Left cardiac atrium (tissue), 4 donors: ENCODE measurements at regions not wholly inside any gene's neighbourhood (a gene's known extent, or its start where the extent isn't known, plus 50 kb on each side); places are given as distances from the start of the nearest gene placed in this dataset.

Experiments
- ATAC-seq, 2 donors: fragments of 200-7000 bp; cut with Tn5 transposase; one replicate each; pipeline ENCODE4 v1.9.1; 2020; ENCODE audit warnings: mild to moderate bottlenecking in 2 of 2, moderate library complexity in 2 of 2
- DNase-seq: peaks from one replicate; pipeline ENCODE4 v3.0.0-alpha.2; 2020
- intact Hi-C, 2 donors: fragments of 100-400 bp; cut with DNase I; formaldehyde crosslinking; loops; one replicate each; pipeline versions ENCODE4 v1.14.1 to v1.15.1; 2022 to 2023
- donor health status: DM: no; HTN: yes; CAD: no.
- donor health status: DM: no; HTN: yes; CAD: no; lungs with severe emphysema.
- donor health status: DM: yes; HTN: yes; CAD: no.
- donor health status: Dilated cardiomyopathy.

DNA sequence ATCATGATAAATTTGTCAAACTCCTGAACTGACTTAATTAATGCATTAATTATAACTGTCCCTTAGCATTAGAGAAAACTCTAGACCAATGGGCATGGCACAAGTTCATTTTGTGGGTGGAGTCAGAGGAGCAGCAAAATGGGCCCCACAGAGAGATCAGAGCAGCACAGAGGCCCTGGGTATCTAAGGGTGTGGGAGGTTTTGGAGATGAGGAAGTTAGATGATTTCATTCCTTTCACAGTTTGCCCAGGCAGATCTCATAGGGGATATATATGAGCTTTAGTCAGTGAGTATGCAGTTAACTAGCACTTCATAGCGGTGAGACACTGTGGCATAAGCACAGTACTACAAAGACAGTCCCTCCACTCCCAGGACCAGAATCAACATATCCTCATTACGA lies 117.3 kb downstream of the MAB21L3 start:
- no peak for DNase-seq
- intact Hi-C loops: no loop called here
- ATAC-seq: no peak

DNA sequence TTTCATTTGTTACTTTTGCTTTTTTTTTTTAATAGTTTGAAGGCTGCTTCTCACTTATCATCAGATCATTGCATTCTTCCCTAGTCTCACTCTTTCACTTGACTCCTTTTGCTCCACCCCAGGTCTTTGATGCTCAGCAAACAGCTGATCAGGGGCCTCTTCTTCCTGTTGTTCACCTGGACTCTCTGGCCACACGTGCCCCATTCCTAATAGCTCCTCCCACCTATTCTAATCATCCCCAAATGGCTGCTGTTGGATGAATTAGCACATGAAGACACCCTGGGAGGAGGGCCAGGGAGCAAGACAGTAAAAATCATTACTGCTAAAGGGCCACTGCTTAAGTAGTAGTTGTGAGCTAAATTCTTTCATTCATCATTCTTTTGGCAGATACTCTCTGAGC lies 119.5 kb downstream of the MAB21L3 start:
- no peak for ATAC-seq
- DNase-seq: no peak
- intact Hi-C loops: no loop called here

DNA sequence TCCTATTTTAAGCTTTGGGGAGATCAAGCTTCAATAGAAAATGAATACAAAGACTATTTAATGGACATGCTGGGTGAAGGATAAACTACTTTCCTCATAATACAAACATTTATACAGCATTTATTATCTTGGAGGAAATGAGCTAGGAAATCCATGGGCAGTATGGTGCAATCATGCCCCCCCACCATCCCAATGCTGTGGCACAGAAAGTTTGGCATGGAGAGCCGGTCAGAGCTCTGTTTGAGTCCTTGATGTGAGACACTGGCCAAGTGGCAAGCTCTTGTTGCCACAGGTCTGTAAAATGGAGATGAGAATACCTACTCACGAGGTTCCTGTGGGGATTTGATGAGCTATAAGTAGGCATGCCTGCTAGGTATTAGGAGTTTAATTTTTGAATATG lies 120.6 kb downstream of the MAB21L3 start:
- ATAC-seq: peak in 1 of 2 donors; percentile 57
- DNase-seq: no peak
- intact Hi-C loops: no loop called here

DNA sequence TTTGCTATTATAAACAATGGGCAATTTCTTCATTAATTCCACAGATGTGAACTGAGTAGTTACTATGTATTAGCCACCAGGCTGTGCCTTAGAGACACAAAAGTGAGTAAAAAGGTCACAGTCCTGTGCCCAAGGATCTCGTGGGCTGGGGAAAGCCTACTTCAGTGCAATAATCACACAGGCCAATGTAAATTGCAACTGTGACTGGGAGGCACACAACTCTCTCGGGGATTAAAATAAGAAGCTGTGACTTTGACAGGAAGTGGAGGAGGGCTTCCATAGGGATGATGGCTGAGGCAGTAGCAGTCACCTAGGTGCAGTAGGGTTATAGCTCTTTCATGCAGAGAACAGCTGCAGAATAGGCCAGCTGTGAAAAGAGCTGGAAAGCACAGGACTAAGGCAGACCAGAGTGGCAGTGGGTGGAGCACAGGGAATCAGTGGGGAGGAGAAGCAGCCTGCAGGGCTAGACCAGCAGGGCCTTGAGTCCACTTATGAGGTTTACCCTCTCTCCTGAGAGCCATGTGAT lies 121.9 kb downstream of the MAB21L3 start:
- ATAC-seq (peak in 1 of 2 donors; percentile 70), DNase-seq (no peak)
- intact Hi-C loops: no loop called here

DNA sequence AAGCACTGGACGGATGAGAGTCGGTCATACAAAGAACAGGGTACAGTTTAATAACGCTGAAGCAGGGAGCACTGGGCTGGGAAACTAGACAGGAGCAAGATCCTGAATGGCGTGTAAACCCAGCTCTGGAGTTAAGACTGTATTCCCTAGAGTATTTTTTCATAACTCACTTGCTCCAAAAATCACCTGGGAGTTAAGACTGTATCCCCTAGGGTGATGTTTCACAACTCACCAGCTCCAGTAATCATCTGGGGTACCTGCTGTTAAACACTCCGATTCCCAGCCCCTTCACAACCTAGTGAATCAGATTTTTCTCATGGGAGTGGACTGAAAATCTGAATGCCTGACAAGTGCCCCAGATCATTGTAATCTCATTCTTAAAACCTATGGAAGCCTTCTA lies 123.2 kb downstream of the MAB21L3 start:
- intact Hi-C loops: no loop called here
- DNase-seq: no peak
- no peak for ATAC-seq

DNA sequence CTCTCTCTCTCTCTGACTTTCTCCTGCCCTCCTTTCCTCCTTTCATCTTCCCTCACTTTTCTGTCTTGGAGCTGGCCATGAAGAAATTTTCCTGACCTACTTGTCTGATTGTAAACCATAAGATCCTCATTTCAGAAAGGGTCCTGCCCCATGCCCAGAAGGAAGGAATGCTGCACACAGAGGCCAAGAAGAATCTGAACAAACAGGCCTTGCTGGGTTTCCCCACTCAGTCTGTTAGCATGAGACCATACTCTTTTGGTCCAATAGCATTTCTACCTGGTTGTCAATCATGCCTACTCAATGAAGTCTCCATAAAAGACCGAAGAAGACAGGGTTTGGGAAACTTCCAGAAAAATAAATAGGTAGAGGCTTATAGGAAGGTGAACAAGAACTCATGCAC lies 128.7 kb downstream of the MAB21L3 start:
- intact Hi-C loops: no loop called here
- ATAC-seq: no peak

DNA sequence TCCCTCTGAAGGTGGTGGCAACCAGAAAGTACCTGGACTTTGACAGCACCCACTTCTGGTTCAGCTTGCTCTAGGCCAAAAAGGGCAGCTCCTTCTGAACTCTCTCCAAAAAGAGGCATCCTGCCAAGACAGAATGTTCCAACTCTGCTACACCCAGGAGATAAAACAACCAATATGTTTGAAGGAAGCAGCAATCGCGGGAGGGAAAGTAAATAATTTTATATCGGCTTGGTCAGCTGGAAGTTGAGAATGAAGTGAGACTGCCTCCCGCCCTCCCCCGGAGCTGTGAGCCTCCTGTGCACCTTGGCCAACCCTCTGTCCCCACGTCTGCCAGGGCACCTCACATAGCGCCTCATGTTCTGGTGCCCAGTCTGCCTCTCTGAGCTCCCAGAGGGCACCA lies 130.3 kb upstream of the ATP1A1 start:
- no peak for DNase-seq
- peak in 1 of 2 donors; percentile 44 for ATAC-seq
- intact Hi-C loops: no loop called here

More for the DNA sequence above, 128.7 kb downstream of the MAB21L3 start:
- no peak for DNase-seq

DNA sequence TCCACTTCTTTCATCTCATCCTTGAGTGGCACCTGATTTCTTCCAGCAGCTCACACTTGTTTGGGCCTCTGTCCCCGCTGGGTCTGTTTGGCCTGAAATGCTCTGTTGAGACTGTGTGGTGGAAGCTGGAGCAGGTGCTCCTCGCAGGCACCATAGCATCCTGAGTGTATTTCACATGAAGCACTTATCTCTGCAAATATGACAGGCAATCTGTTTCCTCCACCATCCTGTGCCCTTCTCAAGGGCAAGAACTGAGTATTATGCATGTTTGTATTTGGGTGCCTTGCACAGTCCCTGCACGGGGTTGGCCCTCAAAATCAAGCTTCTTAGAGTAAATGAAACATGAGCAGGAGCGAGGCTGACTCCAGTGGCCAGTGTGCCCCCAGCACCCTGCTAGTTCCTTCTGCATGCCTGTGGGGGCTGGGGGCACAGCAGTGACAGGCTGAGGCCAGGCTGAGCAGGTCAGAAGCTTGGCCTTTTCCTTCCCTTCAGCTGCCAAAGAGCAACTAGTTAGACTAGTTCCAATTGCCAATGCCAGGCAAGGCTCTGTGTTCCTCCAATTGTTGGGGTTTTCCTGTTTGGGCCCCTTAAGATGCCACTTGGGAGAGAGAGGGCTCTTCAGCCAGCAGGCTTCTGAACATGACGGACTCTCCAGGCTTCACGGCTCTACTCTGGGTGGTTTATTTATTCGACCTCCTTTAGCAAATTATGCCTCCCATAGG lies 129.6 kb upstream of the ATP1A1 start:
- ATAC-seq (peak in 1 of 2 donors; percentile 23), DNase-seq (no peak)
- intact Hi-C loops: no loop called here

DNA sequence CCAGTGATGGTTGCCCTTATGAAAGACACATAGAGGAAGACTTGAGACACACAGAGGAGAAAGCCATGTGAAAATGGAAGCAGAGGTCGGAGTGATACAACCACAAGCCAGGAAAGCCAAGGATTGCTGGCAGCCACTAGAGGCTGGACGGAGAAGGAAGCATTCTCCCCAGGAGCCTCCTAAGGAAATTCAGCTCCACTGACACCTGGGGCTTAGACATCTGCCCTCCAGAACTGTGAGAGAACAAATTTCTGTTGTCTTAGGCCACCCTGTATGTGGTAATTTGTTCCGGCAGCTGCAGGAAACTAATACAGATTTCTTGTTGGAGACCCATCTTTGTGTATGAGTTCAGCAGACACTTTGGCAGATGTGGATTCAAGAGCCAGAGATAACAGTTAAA lies 126.9 kb upstream of the ATP1A1 start:
- DNase-seq: no peak
- peak in 1 of 2 donors; percentile 11 for ATAC-seq
- intact Hi-C loops: no loop called here

DNA sequence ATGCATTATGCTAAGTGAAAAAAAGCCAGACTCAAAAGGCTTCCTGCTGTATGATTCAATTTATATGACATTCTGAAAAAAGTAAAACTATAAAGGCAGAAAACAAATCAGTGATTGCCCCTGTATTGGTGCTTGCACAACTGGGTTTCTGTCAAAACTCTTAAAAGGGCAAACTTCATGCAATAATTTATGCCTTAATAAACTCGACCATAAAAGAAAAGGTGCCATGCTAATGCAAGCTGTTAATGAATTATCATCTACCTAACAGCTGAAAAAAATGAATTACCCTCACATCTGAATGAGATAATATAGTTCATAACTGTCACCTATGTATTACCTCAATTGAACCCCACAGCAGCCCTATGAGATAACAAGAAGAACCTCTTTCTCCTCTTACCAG lies 120.8 kb upstream of the ATP1A1 start:
- intact Hi-C loops: no loop called here
- DNase-seq (no peak), ATAC-seq (no peak)

DNA sequence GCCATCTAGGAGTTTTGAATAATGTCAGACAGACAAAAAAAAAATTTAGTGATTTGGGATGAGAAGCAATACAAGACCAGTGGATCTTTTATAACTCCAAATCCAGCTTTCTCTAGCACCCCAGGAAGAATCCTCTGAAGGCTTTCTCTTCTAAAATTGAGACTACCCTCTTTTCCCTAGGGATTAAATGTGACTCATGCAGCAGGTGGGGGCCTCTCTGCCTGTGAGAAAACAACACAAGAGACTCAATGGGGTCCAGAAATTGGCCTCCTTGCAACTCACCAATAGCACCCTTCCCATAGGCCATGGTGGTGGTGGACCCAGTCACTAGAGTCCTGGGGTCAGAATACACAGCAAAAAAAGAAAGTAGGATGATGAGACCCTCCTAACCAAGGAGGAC lies 120.3 kb upstream of the ATP1A1 start:
- DNase-seq (no peak), ATAC-seq (no peak)
- intact Hi-C loops: no loop called here

DNA sequence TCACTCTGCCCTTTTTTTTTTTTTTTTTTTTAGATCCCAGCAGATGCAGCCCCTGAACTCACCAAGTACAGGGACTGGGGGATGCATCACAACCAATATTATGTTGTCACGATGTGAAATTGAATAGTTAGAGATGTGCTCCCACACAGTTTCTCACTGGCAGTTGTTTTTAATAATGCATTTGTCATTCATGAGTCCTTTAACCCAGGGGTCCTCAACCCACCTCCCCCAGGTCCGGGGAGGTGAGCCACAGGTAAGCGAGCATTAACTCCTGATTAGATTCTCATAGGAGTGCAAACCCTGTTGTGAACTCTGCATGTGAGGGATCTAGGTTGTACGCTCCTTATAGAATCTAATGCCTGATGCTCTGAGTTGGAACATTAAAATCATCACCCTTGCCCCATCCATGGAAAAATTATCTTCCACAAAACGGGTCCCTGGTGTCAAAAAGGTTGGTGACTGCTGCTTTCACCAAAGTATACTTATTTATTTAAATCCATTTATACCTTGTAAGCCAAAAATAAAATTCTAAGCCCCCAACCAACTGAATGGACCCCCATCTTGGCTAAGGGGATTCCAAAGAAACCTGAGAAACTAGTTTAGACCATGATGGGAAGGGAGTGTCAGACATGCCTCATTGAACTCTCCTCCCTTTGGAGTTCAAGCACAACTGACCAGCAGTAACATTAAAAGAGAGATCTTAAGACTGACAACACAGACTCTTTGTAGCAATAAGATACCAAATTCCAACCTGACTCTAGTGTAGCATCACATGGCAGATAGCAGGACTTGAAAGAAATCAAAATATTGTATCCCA lies 119.3 kb upstream of the ATP1A1 start:
- DNase-seq (no peak), ATAC-seq (no peak)
- intact Hi-C loops: no loop called here

DNA sequence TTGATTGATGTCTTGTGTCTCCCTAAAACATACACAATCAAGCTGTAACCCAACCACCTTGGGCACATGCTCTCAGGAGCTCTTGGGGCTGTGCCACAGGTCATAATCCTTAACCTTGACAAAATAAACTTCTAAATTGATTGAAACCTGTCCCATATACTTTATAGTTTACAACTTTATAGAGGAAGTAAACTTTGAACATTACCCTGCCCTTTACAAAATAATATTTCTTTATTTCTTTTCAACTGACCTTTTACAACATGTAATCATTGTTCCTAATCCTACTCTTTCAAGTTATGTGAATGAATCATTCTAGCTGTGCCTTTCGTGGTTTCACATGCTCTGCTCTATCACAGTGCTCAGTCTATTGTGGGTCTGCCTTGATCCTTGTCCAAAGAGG lies 118.3 kb upstream of the ATP1A1 start:
- intact Hi-C loops: no loop called here
- ATAC-seq (peak in 1 of 2 donors; percentile 45), DNase-seq (no peak)

DNA sequence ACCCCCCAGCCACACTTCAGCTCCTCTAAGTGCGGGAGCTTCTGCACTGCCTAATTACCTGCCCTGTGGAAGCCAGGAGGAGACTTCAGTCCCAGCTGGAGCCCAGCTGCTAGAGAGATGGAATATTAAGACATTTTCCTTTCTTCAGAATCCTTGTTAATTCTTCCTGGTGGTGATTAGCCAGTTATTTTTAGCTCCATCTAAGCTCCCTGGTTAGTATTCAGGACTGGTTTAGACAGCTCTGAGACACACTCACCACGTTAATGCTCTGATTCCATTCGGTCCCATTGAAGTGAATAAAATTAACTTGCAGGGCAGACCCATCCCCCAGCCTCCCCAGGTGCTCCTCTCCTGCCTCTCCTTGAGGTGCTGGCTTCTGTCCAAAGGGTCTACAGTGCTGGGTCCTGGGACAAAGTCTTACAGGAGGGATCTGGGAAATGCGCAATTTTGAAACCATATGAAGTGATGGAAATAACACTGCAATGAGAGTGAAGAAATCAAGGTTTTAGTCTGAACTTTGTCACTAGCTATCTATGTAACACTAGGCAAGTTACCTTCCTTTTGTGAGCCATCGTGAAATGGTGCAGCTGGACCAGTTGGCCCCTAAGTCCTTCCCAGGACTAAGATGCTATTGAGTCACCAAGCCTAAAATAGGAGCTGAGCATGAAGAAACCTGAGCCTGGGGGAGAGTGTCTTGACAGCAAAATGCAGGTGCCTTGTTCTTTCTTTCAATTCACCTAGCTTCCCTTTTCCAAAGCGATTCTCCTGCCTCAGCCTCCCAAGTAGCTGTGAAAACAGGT lies 117.4 kb upstream of the ATP1A1 start:
- DNase-seq: no peak
- intact Hi-C loops: no loop called here
- peak in 1 of 2 donors; percentile 34 for ATAC-seq

DNA sequence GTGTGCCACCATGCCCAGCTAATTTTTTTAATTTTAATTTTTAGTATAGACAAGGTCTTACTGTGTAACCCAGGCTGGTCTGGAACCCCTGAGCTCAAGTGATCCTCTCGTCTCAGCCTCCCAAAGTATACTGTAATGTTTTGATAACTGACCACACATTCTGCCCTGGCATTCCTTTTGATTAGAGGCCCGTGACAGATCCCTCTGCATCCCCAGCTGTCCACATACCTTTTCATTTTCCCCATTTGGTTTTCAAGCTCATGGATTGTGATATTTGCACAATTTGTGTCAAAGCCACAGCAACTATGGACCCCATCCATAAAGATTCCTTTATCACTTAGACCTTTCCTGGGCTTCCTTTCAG lies 116.8 kb upstream of the ATP1A1 start:
- no peak for DNase-seq
- intact Hi-C loops: no loop called here
- ATAC-seq: no peak

DNA sequence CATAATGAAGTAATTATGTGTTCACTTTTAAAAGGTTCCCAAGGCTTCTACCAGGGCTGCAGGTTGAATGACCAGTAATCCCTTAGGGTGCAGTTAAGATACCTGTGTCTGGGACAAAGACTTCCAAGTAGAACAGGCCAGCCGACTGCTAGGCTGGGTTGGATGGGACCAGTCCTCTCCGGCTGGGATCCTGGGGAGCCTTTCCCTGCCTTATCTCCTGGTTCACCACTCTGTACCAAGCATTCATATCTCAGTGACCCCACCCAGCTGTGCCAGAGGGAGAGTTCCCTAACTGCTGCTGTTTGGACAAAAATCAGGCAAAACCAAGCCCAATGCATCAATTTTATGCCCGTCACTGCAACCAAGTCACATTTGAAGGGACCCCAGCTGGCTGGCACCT lies 116.2 kb upstream of the ATP1A1 start:
- ATAC-seq (no peak), DNase-seq (no peak)
- intact Hi-C loops: no loop called here

DNA sequence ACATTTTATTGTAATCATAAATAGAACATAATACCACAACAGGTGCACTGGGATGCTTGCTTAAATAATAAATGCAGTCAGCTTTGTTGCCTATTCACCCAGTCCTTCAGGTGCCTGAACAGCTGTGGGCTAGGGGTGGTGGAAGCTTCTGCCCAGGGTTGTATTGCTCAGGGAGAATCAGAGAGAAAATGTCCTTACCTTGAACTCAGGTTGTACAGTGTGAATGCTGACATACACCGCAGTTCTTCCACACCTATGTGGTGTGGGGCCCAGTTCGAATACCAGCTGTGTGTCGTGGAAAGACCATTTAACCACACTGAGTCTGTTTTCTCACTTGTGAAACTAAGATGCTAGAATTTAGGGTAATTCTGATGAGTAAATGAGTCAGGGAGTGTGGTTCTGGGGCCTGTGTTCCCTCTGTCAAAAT lies 115.7 kb upstream of the ATP1A1 start:
- DNase-seq: no peak
- ATAC-seq: no peak
- intact Hi-C loops: no loop called here

DNA sequence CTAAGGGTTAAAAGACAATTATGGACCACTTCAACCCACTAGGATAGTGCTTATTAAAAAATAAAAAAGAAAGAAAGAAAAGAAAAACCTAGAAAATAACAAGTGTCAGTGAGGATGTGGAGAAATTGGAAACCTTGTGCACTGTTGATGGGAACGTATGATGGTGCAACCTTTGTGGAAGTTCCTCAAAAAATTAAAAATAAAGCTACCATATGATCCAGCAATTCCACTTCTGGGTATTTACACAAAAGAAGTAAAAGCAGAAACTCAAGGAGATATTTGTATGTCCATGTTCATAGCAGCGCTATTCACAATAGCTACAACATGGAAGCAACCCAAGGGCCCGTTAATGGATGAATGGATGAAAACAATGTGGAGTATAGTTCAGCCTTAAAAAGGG lies 115.2 kb upstream of the ATP1A1 start:
- intact Hi-C loops: no loop called here
- ATAC-seq (no peak), DNase-seq (no peak)

DNA sequence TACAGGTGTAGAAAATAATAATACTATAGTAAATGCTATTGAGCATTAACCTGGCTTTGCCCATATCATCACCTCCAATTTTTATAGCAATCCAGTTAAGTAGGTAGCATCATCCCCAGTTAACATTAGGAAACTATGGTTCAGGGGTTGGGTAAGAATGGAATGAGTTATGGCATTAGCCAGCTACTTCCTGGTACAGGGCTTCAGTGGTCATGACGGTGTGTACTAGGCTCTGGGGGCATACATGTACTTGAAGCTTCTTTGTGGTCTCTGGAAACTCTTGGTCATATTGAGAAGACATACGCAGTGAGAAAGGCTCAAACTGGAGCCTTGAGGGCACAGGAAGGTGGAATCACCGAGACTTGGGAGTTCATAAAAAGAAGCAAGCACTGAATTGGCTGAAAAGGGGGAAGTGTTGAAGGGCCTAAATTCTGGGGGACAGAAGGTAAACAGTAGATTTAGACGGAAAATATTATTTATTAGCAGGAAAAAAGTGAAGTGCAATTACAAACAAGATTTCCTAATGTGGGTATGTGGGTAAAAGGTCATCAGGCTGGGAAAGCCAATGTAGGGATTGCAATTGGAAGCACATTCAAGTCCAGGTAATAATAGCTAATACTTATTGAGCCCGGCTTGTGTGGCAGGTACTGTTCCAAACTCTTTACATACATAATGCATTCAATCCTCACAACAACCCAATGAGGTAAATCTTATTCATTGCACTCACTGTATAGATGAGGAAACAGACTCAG lies 114.2 kb upstream of the ATP1A1 start:
- intact Hi-C loops: no loop called here
- DNase-seq (no peak), ATAC-seq (no peak)
